ENCODE measurements at regions not wholly inside any gene's neighbourhood (a gene's known extent, or its start where the extent isn't known, plus 50 kb on each side); places are given as distances from the start of the nearest gene placed in this dataset.

- TF ChIP-seq SP1 (CRISPR knock-in tag; conservative IDR thresholded peaks at IDR 0.05) (no peak), CTCF (IDR thresholded peaks at IDR 0.05) (no peak), JUN (CRISPR knock-in tag; IDR thresholded peaks at IDR 0.05) (no peak), ZNF263 (CRISPR knock-in tag; IDR thresholded peaks at IDR 0.05; ENCODE audit: low read depth) (no peak), PRDM15 (CRISPR knock-in tag; IDR thresholded peaks at IDR 0.05) (no peak)
These were observed 2106.2 kb downstream of the TP53TG3F start for GRCh38 chr16:35565626-35566025.

Measured in WTC11 (cell line).